Endothelial cell of umbilical vein (primary cell): ENCODE measurements at regions not wholly inside any gene's neighbourhood (a gene's known extent, or its start where the extent isn't known, plus 50 kb on each side); places are given as distances from the start of the nearest gene placed in this dataset.
"Not testable (repeated sequence)": the region's sequence is repeated elsewhere in the genome, so short reads cannot be mapped to it uniquely, and the experiment has no call there.

Experiments
- BruUV-seq: library from RNA; stranded (reverse); fragments of 400-500 nt; replicated peaks from 2 replicates; lab custom pipeline; 2021; lab: Mats Ljungman, UMichigan
- CTCF ChIA-PET: fragments of 300-600, 350-600 bp; sonication (Branson Sonifier 250); formaldehyde crosslinking; loops from one replicate; lab custom pipeline; 2021; ENCODE audit warnings: antibody characterized with exemption, inconsistent platforms; lab: Charles Lee
- POLR2A ChIA-PET: fragments of 300-600, 350-600 bp; sonication (Branson Sonifier 250); formaldehyde crosslinking; loops from one replicate; lab custom pipeline; 2021; ENCODE audit warnings: antibody characterized with exemption, inconsistent platforms; lab: Charles Lee
- DNase-seq: peaks from one replicate; pipeline ENCODE4 v3.0.0-alpha.2; 2011; ENCODE audit warnings: low read depth, low spot score
- FAIRE-seq: peaks from 2 replicates; lab custom pipeline; 2011; peaks lifted over from hg19 to GRCh38; lab: Jason Lieb, UNC
- H2AFZ ChIP-seq: 2 replicates; pipeline ENCODE4 v1.6.0; 2012; ENCODE audit warnings: low read depth, low read length, control low read depth, inconsistent platforms
- H3K27ac ChIP-seq: 2 replicates; pipeline ENCODE4 v1.5.1; 2011; ENCODE audit warnings: low read depth, mild to moderate bottlenecking, control low read depth, low read length, moderate library complexity; ENCODE audit not compliant: insufficient read depth
- H3K27me3 ChIP-seq, 2 experiments: 2 replicates each; pipeline versions ENCODE4 v1.6.0 to v1.6.1; 2011; ENCODE audit warnings: low read length in 2 of 2, mixed read lengths in 1 of 2; ENCODE audit not compliant: control insufficient read depth in 2 of 2, insufficient read depth in 2 of 2
- H3K36me3 ChIP-seq, 2 experiments: 2 replicates in 1 of 2; 3 replicates in 1 of 2; pipeline ENCODE4 v1.5.1; 2011; ENCODE audit warnings: low read length in 2 of 2, mild to moderate bottlenecking in 1 of 2, moderate library complexity in 1 of 2; ENCODE audit not compliant: control insufficient read depth in 2 of 2, insufficient read depth in 2 of 2; ENCODE audit errors: extremely low read depth in 1 of 2
- H3K4me1 ChIP-seq: 3 replicates; pipeline ENCODE4 v1.5.1; 2011; ENCODE audit warnings: mild to moderate bottlenecking, low read length; ENCODE audit not compliant: control insufficient read depth, insufficient read depth; ENCODE audit errors: extremely low read depth
- H3K4me2 ChIP-seq: 2 replicates; pipeline ENCODE4 v1.6.1; 2011; ENCODE audit warnings: low read length, control low read depth, mixed read lengths; ENCODE audit not compliant: insufficient read depth
- H3K4me3 ChIP-seq, 3 experiments: fragments of 200-600 bp in 1 of 3; sonication (generic), shearing (Covaris generic) in 1 of 3; replicated peaks in 1 of 3; 2 replicates each; pipeline ENCODE4 v1.5.1; 2011 to 2016; ENCODE audit warnings: control low read depth in 3 of 3, low read length in 3 of 3, mild to moderate bottlenecking in 2 of 3, inconsistent platforms in 1 of 3, low read depth in 1 of 3, moderate library complexity in 1 of 3; ENCODE audit not compliant: insufficient read depth in 1 of 3
- H3K79me2 ChIP-seq: 2 replicates; pipeline ENCODE4 v1.6.0; 2012; ENCODE audit warnings: low read length, inconsistent platforms; ENCODE audit not compliant: control insufficient read depth, insufficient read depth
- H3K9ac ChIP-seq: replicated peaks from 2 replicates; pipeline ENCODE3; 2011; ENCODE audit warnings: low read length, control low read depth; ENCODE audit not compliant: insufficient read depth; ENCODE audit errors: extremely low read depth
- H3K9me1 ChIP-seq: replicated peaks from 3 replicates; pipeline ENCODE4 v1.6.0; 2011; ENCODE audit warnings: mild to moderate bottlenecking, low read length; ENCODE audit not compliant: control insufficient read depth, insufficient read depth; ENCODE audit errors: extremely low read depth
- H3K9me3 ChIP-seq: replicated peaks from 2 replicates; pipeline ENCODE4 v1.5.1; 2012; ENCODE audit warnings: low read length, inconsistent platforms; ENCODE audit not compliant: control insufficient read depth, insufficient read depth
- H4K20me1 ChIP-seq: replicated peaks from 2 replicates; pipeline ENCODE3; 2011; ENCODE audit warnings: mild to moderate bottlenecking, low read length; ENCODE audit not compliant: control insufficient read depth, insufficient read depth; ENCODE audit errors: extremely low read depth
- CTCF ChIP-seq, 2 donors: IDR thresholded peaks; 1 replicate in 1 of 2; 2 replicates in 1 of 2; pipeline ENCODE4 v1.5.1; 2011; ENCODE audit warnings: low read length in 2 of 2, mild to moderate bottlenecking in 2 of 2, moderate library complexity in 2 of 2, control low read depth in 1 of 2, inconsistent platforms in 1 of 2, low read depth in 1 of 2; ENCODE audit not compliant: insufficient read depth in 1 of 2; ENCODE audit errors: extremely low read depth in 1 of 2
- EZH2 ChIP-seq: IDR thresholded peaks from 2 replicates; pipeline ENCODE4 v1.6.1; 2012; ENCODE audit warnings: borderline replicate concordance, low read depth, mild to moderate bottlenecking, moderate library complexity, low read length, inconsistent platforms; ENCODE audit not compliant: severe bottlenecking
- FOS ChIP-seq: IDR thresholded peaks from 2 replicates; pipeline ENCODE4 v1.6.1; 2011; ENCODE audit warnings: mild to moderate bottlenecking, low read length, moderate library complexity, borderline replicate concordance; ENCODE audit not compliant: insufficient read depth
- GATA2 ChIP-seq: IDR thresholded peaks from 2 replicates; pipeline ENCODE4 v1.7.0; 2011; ENCODE audit warnings: low read depth, mild to moderate bottlenecking, moderate library complexity, mixed read lengths, low read length; ENCODE audit not compliant: insufficient read length, insufficient read depth
- JUN ChIP-seq: IDR thresholded peaks from 2 replicates; pipeline ENCODE4 v1.6.1; 2011; ENCODE audit warnings: borderline replicate concordance, low read depth; ENCODE audit not compliant: insufficient read length, insufficient read depth
- MAX ChIP-seq: IDR thresholded peaks from 2 replicates; pipeline ENCODE4 v1.6.1; 2011; ENCODE audit not compliant: insufficient read depth, insufficient read length
- MYC ChIP-seq: IDR thresholded peaks from one replicate; pipeline ENCODE4 v1.6.1; 2011; ENCODE audit warnings: mild to moderate bottlenecking, low read depth, low read length
- POLR2A ChIP-seq: IDR thresholded peaks from 2 replicates; pipeline ENCODE4 v1.6.1; 2012; ENCODE audit warnings: low read depth, mild to moderate bottlenecking, control low read depth, low read length
- POLR2AphosphoS5 ChIP-seq: IDR thresholded peaks from 2 replicates; pipeline ENCODE4 v1.6.1; 2012; ENCODE audit warnings: low read depth, mild to moderate bottlenecking, control low read depth, low read length, moderate library complexity; ENCODE audit not compliant: insufficient read depth
- dilution Hi-C: fragments of 300-500 bp; cut with MboI; formaldehyde crosslinking; loops from one replicate; pipeline ENCODE4 v1.15.0; 2019; ENCODE audit warnings: low sequenced_read_pairs; ENCODE audit not compliant: extremely low pct_ligation_motif_present
- intact Hi-C: fragments of 100-400 bp; cut with micrococcal nuclease; formaldehyde crosslinking; loops from one replicate; pipeline ENCODE4 v1.10.0; 2022

DNA sequence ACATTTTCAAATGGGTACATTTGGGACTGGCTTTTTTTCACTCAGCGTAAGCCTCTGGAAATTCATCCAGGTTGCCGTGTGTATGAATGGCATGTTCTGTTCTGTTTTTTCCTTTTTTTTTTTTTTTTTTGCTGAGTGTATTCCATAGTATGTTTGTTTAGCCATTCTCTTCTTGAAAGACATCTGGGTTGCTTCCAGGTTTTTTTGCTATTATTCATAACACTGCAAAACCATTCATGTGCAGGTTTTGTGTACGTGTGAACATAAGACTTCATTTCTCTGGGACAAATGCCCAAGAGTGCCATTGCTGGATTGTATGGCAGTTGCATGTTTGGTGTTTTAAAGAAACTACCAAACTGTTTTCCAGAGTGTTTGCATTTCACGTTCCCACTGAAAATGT, 335.9 kb upstream of the TNRC6C start:
- no peak overlapping the region for H3K27ac ChIP-seq
- BruUV-seq, result no TSS peak
- TF ChIP-seq CTCF (IDR thresholded peaks at IDR 0.05; ENCODE audit: extremely low read depth in 1 of 2, insufficient read depth in 1 of 2, low read depth in 1 of 2, low read length in 2 of 2), result no peak
- TF ChIP-seq MYC, result no peak
- no peak for TF ChIP-seq GATA2
- no peak for TF ChIP-seq POLR2AphosphoS5
- no peak for TF ChIP-seq JUN
- TF ChIP-seq MAX, result no peak
- no peak for TF ChIP-seq FOS
- TF ChIP-seq EZH2, result no peak
- TF ChIP-seq POLR2A, result no peak
- dilution Hi-C loops, result no loop called here
- no peak overlapping the region for H3K4me3 ChIP-seq
- FAIRE-seq, result no peak
- no peaks in the 10 kb centered on the region for H3K9me3 ChIP-seq
- H3K36me3 ChIP-seq, result no peaks in the 10 kb centered on the region
- H3K4me1 ChIP-seq, result no peaks in the 10 kb centered on the region
- intact Hi-C loops, result no loop called here
- H4K20me1 ChIP-seq, result no peaks in the 10 kb centered on the region
- ChIA-PET POLR2A (no interaction called here), CTCF (no interaction called here)
- no peaks in the 10 kb centered on the region for H3K9me1 ChIP-seq
- no peak overlapping the region for H2AFZ ChIP-seq
- no peak overlapping the region for H3K9ac ChIP-seq
- no peaks in the 10 kb centered on the region for H3K79me2 ChIP-seq
- no peaks in the 10 kb centered on the region for H3K27me3 ChIP-seq
- H3K4me2 ChIP-seq, result no peak overlapping the region
- no peak for DNase-seq

GRCh38 chr17:77623321-77623720, 335.2 kb upstream of the TNRC6C start:
- CTCF ChIA-PET, H3K27me3 ChIP-seq, intact Hi-C loops, H2AFZ ChIP-seq, H4K20me1 ChIP-seq, POLR2A ChIA-PET, H3K4me3 ChIP-seq, DNase-seq, H3K4me1 ChIP-seq, H3K79me2 ChIP-seq, H3K9ac ChIP-seq, H3K36me3 ChIP-seq, H3K9me3 ChIP-seq, dilution Hi-C loops, BruUV-seq, FAIRE-seq, H3K27ac ChIP-seq, H3K9me1 ChIP-seq, H3K4me2 ChIP-seq: not testable (repeated sequence)
